Activated CD4-positive, alpha-beta T cell treated with anti-CD3 and anti-CD28 coated beads, Interleukin-2, amount 50 U/mL, for 4 hours (primary cell): ENCODE measurements at regions not wholly inside any gene's neighbourhood (a gene's known extent, or its start where the extent isn't known, plus 50 kb on each side); places are given as distances from the start of the nearest gene placed in this dataset.

Source experiments
- DNase-seq, 2 experiments: peaks; one replicate each; pipeline ENCODE4 v3.0.0-alpha.2; 2020

DNA sequence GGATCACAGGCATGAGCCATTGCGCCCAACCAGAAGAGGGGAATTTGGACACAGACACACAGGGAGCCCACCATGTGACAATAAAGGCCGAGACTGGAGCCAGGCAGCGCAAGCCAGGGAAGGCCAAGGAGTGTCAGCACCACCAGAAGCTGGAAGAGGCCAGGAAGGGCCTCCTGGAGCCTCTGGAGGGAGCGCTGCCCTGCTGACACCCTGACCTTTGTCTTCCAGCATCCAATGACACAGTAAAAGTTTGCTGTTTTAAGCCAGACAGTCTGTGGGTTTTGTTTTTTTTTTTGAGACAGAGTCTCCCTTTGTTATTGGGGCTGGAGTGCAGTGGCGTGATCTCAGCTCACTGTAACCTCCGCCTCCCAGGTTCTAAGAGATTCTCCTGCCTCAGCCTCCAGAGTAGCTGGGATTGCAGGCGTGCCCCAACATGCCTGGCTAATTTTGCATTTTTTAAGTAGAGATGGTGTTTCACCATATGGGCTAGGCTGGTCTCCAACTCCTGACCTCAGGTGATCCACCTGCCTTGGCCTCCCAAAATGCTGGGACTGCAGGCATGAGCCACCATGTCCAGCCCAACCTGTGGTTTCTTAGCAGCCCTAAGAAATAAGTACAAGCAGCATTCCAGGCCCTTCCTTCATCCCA, 215.8 kb downstream of the CTTN start:
- no peak for DNase-seq

DNA sequence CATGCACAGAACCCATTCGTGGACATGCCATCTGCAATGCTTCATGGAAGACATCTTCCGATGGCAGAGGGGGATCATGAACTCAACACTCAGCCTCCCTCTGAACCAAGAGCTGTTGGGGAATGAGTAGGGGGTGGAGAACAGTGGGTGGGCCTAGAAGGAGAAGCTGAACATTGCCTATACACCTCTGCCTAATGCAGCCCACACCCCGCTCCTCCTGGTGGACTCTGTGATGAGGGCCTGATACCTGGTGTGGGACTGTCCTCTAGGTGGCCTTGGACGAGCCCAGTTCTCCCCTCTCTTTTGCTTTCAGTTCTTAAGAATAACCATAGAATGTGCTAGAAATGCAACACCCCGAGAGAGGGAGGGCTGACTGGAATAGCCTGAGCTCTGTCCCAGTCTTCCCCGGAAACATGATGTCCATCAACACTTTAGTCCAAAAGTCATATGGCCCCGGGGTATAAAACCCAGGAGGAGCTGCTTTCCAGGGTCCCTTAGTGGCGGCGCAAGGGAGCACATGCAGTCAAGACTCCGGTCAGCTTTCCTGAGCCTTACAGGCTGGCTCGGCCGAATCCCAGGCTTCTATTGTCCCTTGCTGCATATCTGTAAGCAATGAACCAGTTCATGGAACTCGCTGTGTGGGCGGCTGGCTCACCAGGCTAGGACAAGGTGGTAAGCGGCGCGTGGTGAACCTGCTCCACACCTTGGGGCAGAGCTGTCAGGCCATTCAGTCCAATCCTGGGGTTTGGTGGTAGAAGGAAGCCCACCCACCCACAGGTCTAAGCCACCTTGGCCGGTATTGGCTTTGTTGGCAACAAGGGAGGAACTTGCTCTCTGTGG, 216.9 kb downstream of the CTTN start:
- no peak for DNase-seq

DNA sequence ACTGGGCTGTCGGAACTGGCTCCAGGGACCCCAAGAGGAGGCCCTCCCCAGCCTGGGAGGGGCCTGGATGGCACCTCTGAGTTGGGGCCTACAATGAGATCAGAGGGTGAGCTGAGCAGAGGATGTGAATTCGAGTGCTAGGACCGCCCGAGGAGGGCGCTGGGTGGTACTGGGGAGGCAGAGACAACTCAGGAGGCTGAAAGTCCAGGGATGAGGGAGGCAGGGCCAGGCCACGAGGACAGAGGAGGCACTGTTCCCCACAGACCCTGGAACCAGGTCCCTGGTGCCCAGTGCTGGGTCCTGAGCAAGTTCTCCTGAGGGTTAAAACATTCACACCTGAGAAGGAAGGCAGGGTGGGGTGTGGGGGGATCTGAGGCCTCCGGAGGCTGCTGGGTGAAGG, 218.0 kb downstream of the CTTN start:
- no peak for DNase-seq

- no peak for DNase-seq
Measured at GRCh38 chr11:70616938-70617654, 218.8 kb downstream of the CTTN start.

DNA sequence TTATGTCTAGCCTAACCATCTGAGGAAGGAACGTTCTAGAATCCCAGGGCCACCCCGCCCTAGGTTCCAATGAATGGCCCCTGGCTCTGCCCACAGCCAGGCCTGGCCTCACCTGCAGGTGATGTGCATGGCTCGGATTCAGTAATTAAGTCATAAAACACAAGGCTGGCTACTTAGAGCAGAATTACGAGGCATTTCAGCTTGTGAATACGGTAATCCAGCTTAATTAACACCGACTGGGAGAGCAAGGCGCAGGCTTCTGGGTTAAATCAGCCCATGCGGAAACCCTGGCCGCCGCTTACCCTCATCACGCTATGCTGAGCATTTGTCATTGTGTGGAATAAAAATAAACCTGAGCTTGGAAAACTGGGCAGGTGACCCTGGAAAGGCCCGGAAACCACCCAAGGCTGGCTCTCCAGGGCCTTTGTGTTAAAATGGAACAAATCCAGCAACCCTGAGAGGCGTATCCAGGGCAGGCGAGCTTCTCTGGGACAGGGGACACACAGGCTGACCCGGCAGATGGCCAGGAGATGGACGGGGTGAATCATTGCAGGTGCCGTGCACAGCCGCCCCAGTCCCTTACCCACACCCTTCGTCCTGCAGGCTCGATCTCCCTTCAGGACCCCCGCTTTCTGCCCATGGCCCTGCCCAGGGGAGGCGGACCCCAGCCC, 220.2 kb downstream of the CTTN start:
- DNase-seq, result no peak

GRCh38 chr11:70619591-70619990, 221.3 kb downstream of the CTTN start:
- DNase-seq, result no peak

GRCh38 chr11:70620510-70621184, 222.3 kb downstream of the CTTN start:
- no peak for DNase-seq

DNA sequence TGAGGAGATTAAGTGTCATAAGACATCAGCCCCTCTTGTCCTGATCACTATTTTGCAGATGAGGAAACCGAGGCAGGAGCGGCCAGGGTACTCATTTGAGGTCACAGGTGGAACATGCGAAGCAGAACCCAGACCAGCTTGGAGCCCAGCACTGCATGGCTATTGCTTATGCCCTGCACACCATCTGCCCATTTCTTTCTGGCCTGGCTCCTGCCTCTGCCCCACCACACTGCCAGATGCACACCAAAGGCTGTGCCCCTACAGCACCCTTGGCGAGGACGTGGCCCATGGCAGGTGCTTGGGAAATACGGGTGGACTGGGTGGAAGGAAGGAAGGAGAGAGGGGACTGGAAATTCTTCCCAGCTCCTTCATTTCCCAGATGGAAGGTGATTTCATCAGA, 222.9 kb downstream of the CTTN start:
- DNase-seq, result no peak

- no peak for DNase-seq
Measured at GRCh38 chr11:70622091-70622490, 223.8 kb downstream of the CTTN start.

DNA sequence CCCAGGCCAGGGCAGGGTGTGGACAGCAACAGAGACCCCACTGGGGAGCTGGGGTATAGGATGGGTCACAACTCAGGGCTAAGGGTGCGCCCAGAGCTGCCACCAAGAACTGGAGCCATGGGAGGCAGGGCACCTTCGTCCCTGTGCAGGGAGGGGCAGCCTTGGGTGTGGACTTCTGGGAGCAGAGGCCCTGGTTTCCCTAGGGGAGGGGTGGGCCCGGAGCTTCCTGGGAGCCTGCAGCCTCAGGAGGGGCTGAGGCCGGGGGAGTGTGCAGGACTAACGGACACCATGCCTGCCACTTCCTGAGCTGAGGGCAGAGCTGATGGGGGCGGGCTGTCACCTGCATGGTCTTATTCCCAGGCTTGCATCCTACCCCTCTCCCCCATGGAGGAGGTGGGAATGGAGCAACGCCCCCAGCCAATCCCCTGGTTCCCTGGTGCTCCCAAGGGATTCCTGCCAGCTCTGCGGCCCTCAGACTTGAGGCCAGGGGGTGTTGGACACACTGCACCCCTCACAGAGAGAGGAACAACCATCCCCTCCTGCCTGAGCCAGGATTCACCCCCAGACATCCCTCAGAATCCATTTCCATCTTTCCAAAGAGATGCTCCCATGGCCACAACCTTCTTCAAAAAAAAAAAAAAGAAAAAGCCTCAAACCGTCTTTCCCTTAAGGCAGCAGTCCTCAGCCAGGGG, 225.7 kb downstream of the CTTN start:
- no peak for DNase-seq

- DNase-seq, result no peak
Measured at GRCh38 chr11:70624598-70624993, 226.3 kb downstream of the CTTN start.

GRCh38 chr11:70625051-70625450, 226.7 kb downstream of the CTTN start:
- DNase-seq, result no peak

- DNase-seq, result no peak
Measured at GRCh38 chr11:70625582-70626518, 227.5 kb downstream of the CTTN start.

- no peak for DNase-seq
Measured at GRCh38 chr11:70627219-70627618, 228.9 kb downstream of the CTTN start.

DNA sequence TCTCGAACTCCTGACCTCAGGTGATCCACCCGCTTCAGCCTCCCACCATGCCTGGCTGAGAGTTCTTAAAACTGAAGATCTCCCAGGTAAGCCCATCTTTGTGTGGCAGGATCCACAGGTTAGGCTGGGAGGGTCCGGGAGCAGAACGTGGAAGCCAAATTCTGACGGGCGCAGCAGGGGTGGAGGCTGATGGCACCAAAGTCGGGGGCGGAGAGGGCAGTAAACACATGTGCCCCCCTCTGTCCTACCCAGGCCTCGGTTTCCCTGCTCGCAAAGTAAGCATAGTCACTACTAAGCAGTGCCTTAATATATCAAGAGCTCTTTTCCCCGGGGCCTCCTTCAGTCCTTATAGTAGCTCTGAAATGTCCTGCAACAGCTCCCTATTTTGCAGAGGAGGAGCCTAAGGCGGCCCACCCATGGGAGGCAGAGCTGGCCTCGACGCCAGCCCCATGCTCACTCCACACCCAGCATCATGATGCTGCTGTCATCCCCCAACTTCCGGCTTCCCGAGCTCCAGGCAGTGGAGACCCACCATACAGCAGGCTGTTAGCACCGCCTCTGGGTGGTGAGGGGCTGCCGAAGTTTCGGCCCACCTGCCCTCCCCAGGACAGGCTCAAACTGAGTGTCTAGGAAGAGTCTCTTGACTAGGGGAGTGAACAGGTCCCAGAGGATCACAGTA, 230.0 kb downstream of the CTTN start:
- no peak for DNase-seq

GRCh38 chr11:70628855-70629844, 230.8 kb downstream of the CTTN start:
- no peak for DNase-seq

GRCh38 chr11:70630068-70630467, 231.7 kb downstream of the CTTN start:
- DNase-seq, result no peak

GRCh38 chr11:70630816-70631623, 232.7 kb downstream of the CTTN start:
- no peak for DNase-seq
